Uterus (tissue), 2 donors: ENCODE measurements at regions not wholly inside any gene's neighbourhood (a gene's known extent, or its start where the extent isn't known, plus 50 kb on each side); places are given as distances from the start of the nearest gene placed in this dataset.

Source experiments
- POLR2A ChIP-seq, 2 donors: fragments of 450-650 bp; IDR thresholded peaks; one replicate each; pipeline ENCODE4 v1.6.1; 2016; ENCODE audit warnings: antibody characterized with exemption in 2 of 2, mild to moderate bottlenecking in 1 of 2, moderate library complexity in 1 of 2
- TF ChIP-seq, protein P1 (sequence below), 4 experiments: fragments of 200-600 bp in 2 of 4; fragments of 450-650 bp in 2 of 4; sonication (generic) in 2 of 4; IDR thresholded peaks; one replicate each; pipeline ENCODE4 v1.5.1; 2016 to 2019; ENCODE audit warnings: antibody characterized with exemption in 4 of 4, mild to moderate bottlenecking in 2 of 4, moderate library complexity in 1 of 4

DNA sequence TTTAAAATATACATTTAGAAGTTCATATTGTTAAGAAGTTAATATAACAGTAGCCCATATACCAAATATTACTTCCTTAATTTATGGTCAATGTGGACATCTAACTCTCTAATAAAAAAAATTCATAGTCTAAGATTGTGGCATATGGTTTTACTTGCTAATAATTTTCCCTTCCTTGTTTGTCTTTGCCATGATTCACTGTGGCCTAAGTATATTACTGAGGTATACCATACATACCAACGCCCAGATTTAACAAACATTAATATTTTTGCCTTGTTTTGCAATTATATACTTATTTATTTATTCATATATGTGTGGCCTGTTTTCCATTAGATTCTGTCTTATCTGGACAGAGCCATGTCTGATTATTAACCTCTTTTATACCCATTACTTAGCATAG is 54.6 kb upstream of the CCDC150 start:
- TF ChIP-seq, protein P1, sequence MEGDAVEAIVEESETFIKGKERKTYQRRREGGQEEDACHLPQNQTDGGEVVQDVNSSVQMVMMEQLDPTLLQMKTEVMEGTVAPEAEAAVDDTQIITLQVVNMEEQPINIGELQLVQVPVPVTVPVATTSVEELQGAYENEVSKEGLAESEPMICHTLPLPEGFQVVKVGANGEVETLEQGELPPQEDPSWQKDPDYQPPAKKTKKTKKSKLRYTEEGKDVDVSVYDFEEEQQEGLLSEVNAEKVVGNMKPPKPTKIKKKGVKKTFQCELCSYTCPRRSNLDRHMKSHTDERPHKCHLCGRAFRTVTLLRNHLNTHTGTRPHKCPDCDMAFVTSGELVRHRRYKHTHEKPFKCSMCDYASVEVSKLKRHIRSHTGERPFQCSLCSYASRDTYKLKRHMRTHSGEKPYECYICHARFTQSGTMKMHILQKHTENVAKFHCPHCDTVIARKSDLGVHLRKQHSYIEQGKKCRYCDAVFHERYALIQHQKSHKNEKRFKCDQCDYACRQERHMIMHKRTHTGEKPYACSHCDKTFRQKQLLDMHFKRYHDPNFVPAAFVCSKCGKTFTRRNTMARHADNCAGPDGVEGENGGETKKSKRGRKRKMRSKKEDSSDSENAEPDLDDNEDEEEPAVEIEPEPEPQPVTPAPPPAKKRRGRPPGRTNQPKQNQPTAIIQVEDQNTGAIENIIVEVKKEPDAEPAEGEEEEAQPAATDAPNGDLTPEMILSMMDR (IDR thresholded peaks at IDR 0.05), result no peak
- TF ChIP-seq POLR2A (IDR thresholded peaks at IDR 0.05), result no peak
